H1 (cell line): ENCODE measurements at regions not wholly inside any gene's neighbourhood (a gene's known extent, or its start where the extent isn't known, plus 50 kb on each side); places are given as distances from the start of the nearest gene placed in this dataset.

Experiments used
- CTCF ChIA-PET: fragments of 300-600 bp; sonication (Branson Sonifier 250); formaldehyde crosslinking; loops from one replicate; lab custom pipeline; 2021; ENCODE audit not compliant: partially characterized antibody; lab: Charles Lee
- POLR2A ChIA-PET: fragments of 300-600 bp; sonication (Branson Sonifier 250); formaldehyde crosslinking; loops from one replicate; lab custom pipeline; 2021; ENCODE audit warnings: inconsistent platforms; ENCODE audit not compliant: partially characterized antibody; lab: Charles Lee
- DNase-seq, 2 experiments: peaks; one replicate each; pipeline versions ENCODE4 v3.0.0 to v3.0.0-alpha.2; 2010 to 2022; ENCODE audit warnings: low spot score in 2 of 2, low read depth in 1 of 2, mixed read lengths in 1 of 2
- FAIRE-seq: peaks from 2 replicates; lab custom pipeline; 2011; peaks lifted over from hg19 to GRCh38; lab: Jason Lieb, UNC
- H2AFZ ChIP-seq: 2 replicates; pipeline ENCODE4 v1.8.1; 2012; ENCODE audit warnings: low read length, inconsistent platforms
- H2AK5ac ChIP-seq: 2 replicates; pipeline ENCODE4 v1.6.1; 2013; ENCODE audit warnings: low read depth, low read length
- H2BK120ac ChIP-seq: replicated peaks from 2 replicates; pipeline ENCODE3; 2013; ENCODE audit warnings: low read depth, low read length, inconsistent platforms
- H2BK12ac ChIP-seq: 2 replicates; pipeline ENCODE4 v1.6.1; 2013; ENCODE audit warnings: low read depth, low read length
- H2BK15ac ChIP-seq: 2 replicates; pipeline ENCODE4 v1.6.1; 2013; ENCODE audit warnings: low read length
- H2BK20ac ChIP-seq: 2 replicates; pipeline ENCODE4 v1.6.1; 2013; ENCODE audit warnings: low read length
- H2BK5ac ChIP-seq: 2 replicates; pipeline ENCODE4 v1.6.1; 2013; ENCODE audit warnings: low read depth, low read length
- H3K14ac ChIP-seq: 2 replicates; pipeline ENCODE4 v1.6.1; 2013; ENCODE audit warnings: inconsistent platforms; ENCODE audit not compliant: insufficient read length
- H3K18ac ChIP-seq: 2 replicates; pipeline ENCODE4 v1.6.1; 2013; ENCODE audit warnings: low read length; ENCODE audit errors: extremely low read depth
- H3K23ac ChIP-seq: 2 replicates; pipeline ENCODE4 v1.6.1; 2013; ENCODE audit warnings: inconsistent platforms; ENCODE audit not compliant: insufficient read length
- H3K23me2 ChIP-seq: 2 replicates; pipeline ENCODE4 v1.6.1; 2013; ENCODE audit warnings: low read depth, low read length
- H3K27ac ChIP-seq: 2 replicates; pipeline ENCODE4 v1.6.1; 2011; ENCODE audit warnings: low read depth, low read length, inconsistent platforms
- H3K27me3 ChIP-seq, 4 experiments: replicated peaks in 1 of 4; 1 replicate in 1 of 4; 2 replicates in 3 of 4; pipeline versions ENCODE4 v1.6.1 to v1.8.1; 2011 to 2013; ENCODE audit warnings: low read length in 3 of 4, mild to moderate bottlenecking in 3 of 4, inconsistent platforms in 2 of 4, mixed read lengths in 2 of 4, moderate library complexity in 1 of 4; ENCODE audit not compliant: control insufficient read depth in 3 of 4, insufficient read depth in 3 of 4; ENCODE audit errors: extremely low read depth in 1 of 4
- H3K36me3 ChIP-seq, 4 experiments: 2 replicates each; pipeline versions ENCODE4 v1.6.1 to v1.8.1; 2011 to 2013; ENCODE audit warnings: mild to moderate bottlenecking in 4 of 4, low read length in 3 of 4, moderate library complexity in 2 of 4, control low read depth in 1 of 4, inconsistent platforms in 1 of 4; ENCODE audit not compliant: insufficient read depth in 4 of 4, control insufficient read depth in 2 of 4
- H3K4ac ChIP-seq: replicated peaks from 2 replicates; pipeline ENCODE3; 2013; ENCODE audit warnings: low read length, low read depth, mixed read lengths, inconsistent platforms; ENCODE audit not compliant: insufficient read length
- H3K4me1 ChIP-seq, 4 experiments: replicated peaks in 1 of 4; 1 replicate in 1 of 4; 2 replicates in 3 of 4; pipeline versions ENCODE4 v1.6.1 to v1.8.1; 2011 to 2013; ENCODE audit warnings: low read length in 3 of 4, inconsistent platforms in 2 of 4, mixed read lengths in 1 of 4; ENCODE audit not compliant: insufficient read depth in 4 of 4, control insufficient read depth in 3 of 4
- H3K4me2 ChIP-seq, 2 experiments: 2 replicates each; pipeline versions ENCODE4 v1.6.1 to v1.8.1; 2011 to 2013; ENCODE audit warnings: low read depth in 2 of 2, low read length in 2 of 2, control low read depth in 1 of 2, inconsistent platforms in 1 of 2, mild to moderate bottlenecking in 1 of 2; ENCODE audit not compliant: insufficient read depth in 1 of 2
- H3K4me3 ChIP-seq, 4 experiments: fragments of 200-600, 300-600 bp in 1 of 4; sonication (generic), shearing (Covaris generic), sonication (Bioruptor Twin) in 1 of 4; 2 replicates each; pipeline versions ENCODE4 v1.5.1 to v1.8.1; 2011 to 2016; ENCODE audit warnings: low read length in 4 of 4, low read depth in 3 of 4, control low read depth in 2 of 4, inconsistent platforms in 2 of 4, mild to moderate bottlenecking in 2 of 4, mixed read lengths in 1 of 4, moderate library complexity in 1 of 4; ENCODE audit not compliant: insufficient read depth in 2 of 4; ENCODE audit errors: extremely low read depth in 1 of 4
- H3K56ac ChIP-seq: replicated peaks from 2 replicates; pipeline ENCODE3; 2013; ENCODE audit warnings: low read depth, mild to moderate bottlenecking, mixed read lengths, low read length, inconsistent platforms; ENCODE audit not compliant: insufficient read length
- H3K79me1 ChIP-seq: 2 replicates; pipeline ENCODE4 v1.6.1; 2013; ENCODE audit warnings: low read depth, low read length, control low read depth
- H3K79me2 ChIP-seq, 2 experiments: 2 replicates each; pipeline versions ENCODE4 v1.6.1 to v1.8.1; 2012 to 2013; ENCODE audit warnings: low read length in 2 of 2, mild to moderate bottlenecking in 2 of 2, inconsistent platforms in 1 of 2; ENCODE audit not compliant: insufficient read depth in 2 of 2, control insufficient read depth in 1 of 2
- H3K9ac ChIP-seq, 4 experiments: replicated peaks in 1 of 4; 1 replicate in 1 of 4; 2 replicates in 3 of 4; pipeline versions ENCODE4 v1.6.1 to v1.8.1; 2011 to 2013; ENCODE audit warnings: low read depth in 3 of 4, low read length in 3 of 4, control low read depth in 2 of 4, mild to moderate bottlenecking in 2 of 4, moderate library complexity in 2 of 4, inconsistent platforms in 1 of 4; ENCODE audit errors: extremely low read depth in 1 of 4
- H3K9me3 ChIP-seq, 2 experiments: 2 replicates each; pipeline versions ENCODE4 v1.6.1 to v1.8.1; 2012 to 2013; ENCODE audit warnings: mild to moderate bottlenecking in 2 of 2, moderate library complexity in 2 of 2, control low read depth in 1 of 2, inconsistent platforms in 1 of 2, low read depth in 1 of 2, low read length in 1 of 2, mixed read lengths in 1 of 2; ENCODE audit not compliant: insufficient read depth in 2 of 2
- H4K20me1 ChIP-seq, 2 experiments: replicated peaks in 1 of 2; 2 replicates each; pipeline versions ENCODE3 to v1.8.1; 2011 to 2013; ENCODE audit warnings: inconsistent platforms in 2 of 2, low read length in 2 of 2, mild to moderate bottlenecking in 1 of 2; ENCODE audit not compliant: insufficient read depth in 2 of 2, control insufficient read depth in 1 of 2
- H4K5ac ChIP-seq: 2 replicates; pipeline ENCODE4 v1.6.1; 2013; ENCODE audit warnings: low read length, low read depth, mixed read lengths, inconsistent platforms; ENCODE audit not compliant: insufficient read length
- H4K8ac ChIP-seq: 2 replicates; pipeline ENCODE4 v1.8.0; 2013; ENCODE audit warnings: mild to moderate bottlenecking, moderate library complexity, low read length, inconsistent platforms; ENCODE audit not compliant: insufficient read depth; ENCODE audit errors: extremely low read depth
- H4K91ac ChIP-seq: replicated peaks from 2 replicates; pipeline ENCODE3; 2013; ENCODE audit warnings: low read length, mixed read lengths, inconsistent platforms; ENCODE audit not compliant: insufficient read length
- BCL11A ChIP-seq, 2 experiments: IDR thresholded peaks; one replicate each; pipeline ENCODE4 v1.6.1; 2011; ENCODE audit warnings: low read depth in 2 of 2, low read length in 2 of 2, mild to moderate bottlenecking in 2 of 2
- CBX8 ChIP-seq: fragments of 300-800, 300-1000 bp; sonication (generic); IDR thresholded peaks from 2 replicates; pipeline ENCODE4 v1.7.1; 2016; ENCODE audit warnings: low read depth, low read length, borderline replicate concordance
- CTBP2 ChIP-seq: IDR thresholded peaks from 2 replicates; pipeline ENCODE4 v1.7.0; 2011; ENCODE audit warnings: borderline replicate concordance, mild to moderate bottlenecking, moderate library complexity, mixed read lengths, low read length; ENCODE audit not compliant: insufficient read depth, insufficient read length
- FOSL1 ChIP-seq: IDR thresholded peaks from 2 replicates; pipeline ENCODE4 v1.6.1; 2011; ENCODE audit warnings: mild to moderate bottlenecking, low read depth, low read length, moderate library complexity; ENCODE audit not compliant: insufficient read depth
- KDM1A ChIP-seq: fragments of 200-600, 300-600 bp; sonication (generic); IDR thresholded peaks from 2 replicates; pipeline ENCODE4 v1.7.1; 2016; ENCODE audit warnings: mild to moderate bottlenecking, low read length, borderline replicate concordance
- KDM5A ChIP-seq: fragments of 200-600 bp; IDR thresholded peaks from 2 replicates; pipeline ENCODE4 v1.7.1; 2012; ENCODE audit warnings: mild to moderate bottlenecking, low read length, inconsistent platforms, mixed read lengths
- RBBP5 ChIP-seq: IDR thresholded peaks from 2 replicates; pipeline ENCODE4 v1.7.1; 2012; ENCODE audit warnings: low read depth, mild to moderate bottlenecking, inconsistent platforms, low read length, moderate library complexity, borderline replicate concordance
- RNF2 ChIP-seq: fragments of 200-900, 300-1000 bp; sonication (generic); IDR thresholded peaks from 2 replicates; pipeline ENCODE4 v1.7.1; 2016; ENCODE audit warnings: borderline replicate concordance, low read depth, mild to moderate bottlenecking, antibody characterized with exemption, low read length; ENCODE audit not compliant: poor library complexity, severe bottlenecking; ENCODE audit errors: missing control alignments
- SP1 ChIP-seq: IDR thresholded peaks from 2 replicates; pipeline ENCODE4 v1.6.1; 2011; ENCODE audit warnings: low read depth, low read length
- SP4 ChIP-seq: IDR thresholded peaks from 2 replicates; pipeline ENCODE4 v1.6.1; 2012; ENCODE audit warnings: low read length, inconsistent platforms
- TBP ChIP-seq: IDR thresholded peaks from 2 replicates; pipeline ENCODE4 v1.6.1; 2011; ENCODE audit warnings: low read depth, low read length, improper control_type of control experiment
- TCF12 ChIP-seq: IDR thresholded peaks from 2 replicates; pipeline ENCODE4 v1.6.1; 2011; ENCODE audit warnings: low read depth, mild to moderate bottlenecking, low read length
- TEAD4 ChIP-seq: IDR thresholded peaks from 2 replicates; pipeline ENCODE4 v1.6.1; 2012; ENCODE audit warnings: low read depth, low read length, inconsistent platforms, mixed read lengths
- USF2 ChIP-seq: IDR thresholded peaks from 2 replicates; pipeline ENCODE4 v1.6.1; 2011; ENCODE audit warnings: low read length, improper control_type of control experiment
- YY1 ChIP-seq: IDR thresholded peaks from 2 replicates; pipeline ENCODE4 v1.6.1; 2011; ENCODE audit warnings: low read depth, mild to moderate bottlenecking, low read length

DNA sequence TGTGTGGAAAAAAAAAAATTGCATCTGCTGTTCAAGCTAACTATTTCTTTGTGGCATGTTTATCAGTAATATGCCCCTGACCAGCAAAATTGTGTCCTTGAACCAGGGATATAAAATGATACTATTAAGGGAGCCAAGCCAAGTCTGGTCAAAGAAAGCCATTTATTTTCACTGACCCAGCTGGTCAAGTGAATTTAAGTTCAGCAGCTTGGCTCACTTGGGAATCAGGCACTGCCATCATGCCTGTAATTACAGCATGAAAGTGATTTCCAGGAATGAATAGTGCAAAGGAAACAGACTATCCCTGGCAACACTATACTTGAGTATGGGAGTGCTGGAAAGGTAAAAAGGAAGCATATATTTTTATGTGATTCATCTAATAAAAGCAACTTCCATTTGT is 934.6 kb upstream of the CDH8 start:
- H2AFZ ChIP-seq, result no peak overlapping the region
- no peak overlapping the region for H4K8ac ChIP-seq
- H3K23ac ChIP-seq, result no peak overlapping the region
- DNase-seq, result no peak
- no peak overlapping the region for H3K14ac ChIP-seq
- no peak overlapping the region for H3K56ac ChIP-seq
- H4K5ac ChIP-seq, result no peak overlapping the region
- no peaks in the 10 kb centered on the region for H4K20me1 ChIP-seq
- H3K27me3 ChIP-seq, result no peaks in the 10 kb centered on the region
- peaks cover 0 to 3% of the 10 kb centered on the region in 2 experiments; a peak in 1 of 4 replicates for H3K9me3 ChIP-seq
- no peak overlapping the region for H2BK15ac ChIP-seq
- H2AK5ac ChIP-seq, result no peak overlapping the region
- H3K4me2 ChIP-seq, result no peak overlapping the region
- ChIA-PET POLR2A (no interaction called here), CTCF (interaction anchor here (0.6 to 1.0 kb wide), 2 partner anchors 12 to 19 kb away, joined by 3 to 6 read pairs; no protein-coding TSS in a partner anchor)
- H3K18ac ChIP-seq, result no peak overlapping the region
- H2BK5ac ChIP-seq, result no peak overlapping the region
- no peak overlapping the region for H2BK20ac ChIP-seq
- H3K36me3 ChIP-seq, result no peaks in the 10 kb centered on the region
- no peak overlapping the region for H3K4ac ChIP-seq
- H3K4me1 ChIP-seq, result no peaks in the 10 kb centered on the region
- H4K91ac ChIP-seq, result no peak overlapping the region
- no peak overlapping the region for H2BK12ac ChIP-seq
- FAIRE-seq, result no peak
- H3K79me1 ChIP-seq, result no peaks in the 10 kb centered on the region
- no peak overlapping the region for H3K9ac ChIP-seq
- no peak overlapping the region for H3K27ac ChIP-seq
- H3K23me2 ChIP-seq, result no peaks in the 10 kb centered on the region
- H2BK120ac ChIP-seq, result no peak overlapping the region
- H3K79me2 ChIP-seq, result no peaks in the 10 kb centered on the region
- TF ChIP-seq SP4, result no peak
- TF ChIP-seq RBBP5, result no peak
- TF ChIP-seq TBP, result no peak
- TF ChIP-seq KDM1A, result no peak
- TF ChIP-seq CTBP2, result no peak
- TF ChIP-seq BCL11A (IDR thresholded peaks at IDR 0.05; ENCODE audit: low read depth in 2 of 2, low read length in 2 of 2), result no peak
- no peak for TF ChIP-seq KDM5A
- no peak for TF ChIP-seq SP1
- TF ChIP-seq TEAD4, result no peak
- TF ChIP-seq FOSL1, result no peak
- no peak for TF ChIP-seq CBX8
- TF ChIP-seq YY1, result no peak
- TF ChIP-seq USF2, result no peak
- no peak for TF ChIP-seq TCF12
- TF ChIP-seq RNF2, result no peak
- H3K4me3 ChIP-seq, result no peak overlapping the region
